NCI-H1105 treated with DMSO at 0.1 percent for 48 hours (cell line): ENCODE measurements at regions not wholly inside any gene's neighbourhood (a gene's known extent, or its start where the extent isn't known, plus 50 kb on each side); places are given as distances from the start of the nearest gene placed in this dataset.

Source experiments
- DNase-seq: peaks from one replicate; lab custom pipeline; 2025; lab: John Stamatoyannopoulos, UW

DNA sequence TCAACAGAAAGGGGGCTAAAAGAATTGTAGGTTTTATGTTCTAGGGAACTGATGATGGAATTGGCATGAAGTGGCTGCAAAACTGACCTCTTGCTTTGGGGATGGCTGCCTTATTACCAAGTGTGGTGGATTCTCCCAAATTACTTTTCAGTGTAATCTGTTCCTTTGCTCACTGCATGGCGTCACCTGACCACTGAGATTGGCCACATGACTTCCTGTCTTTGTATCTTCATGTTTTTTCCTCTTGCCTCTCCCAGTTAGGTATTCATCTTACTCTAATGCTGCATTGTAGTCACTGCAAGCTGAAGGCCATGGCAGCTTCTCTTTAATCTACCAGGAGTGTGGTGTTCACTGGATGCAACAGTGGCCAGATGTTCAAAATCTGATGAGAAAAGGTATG is 257.7 kb upstream of the TNP1 start:
- DNase-seq: no peak

- no peak for DNase-seq
Observed at GRCh38 chr2:217116610-217117009, 256.7 kb upstream of the TNP1 start.

- no peak for DNase-seq
Observed at GRCh38 chr2:217114117-217114516, 254.3 kb upstream of the TNP1 start.

- DNase-seq: no peak
Observed at GRCh38 chr2:217113491-217113890, 253.6 kb upstream of the TNP1 start.

GRCh38 chr2:217110550-217110949 is 250.7 kb upstream of the TNP1 start:
- no peak for DNase-seq

- DNase-seq: no peak
Observed at GRCh38 chr2:217108575-217109027, 248.7 kb upstream of the TNP1 start.

GRCh38 chr2:217108086-217108485 is 248.2 kb upstream of the TNP1 start:
- no peak for DNase-seq

GRCh38 chr2:217107480-217107879 is 247.6 kb upstream of the TNP1 start:
- DNase-seq: no peak

DNA sequence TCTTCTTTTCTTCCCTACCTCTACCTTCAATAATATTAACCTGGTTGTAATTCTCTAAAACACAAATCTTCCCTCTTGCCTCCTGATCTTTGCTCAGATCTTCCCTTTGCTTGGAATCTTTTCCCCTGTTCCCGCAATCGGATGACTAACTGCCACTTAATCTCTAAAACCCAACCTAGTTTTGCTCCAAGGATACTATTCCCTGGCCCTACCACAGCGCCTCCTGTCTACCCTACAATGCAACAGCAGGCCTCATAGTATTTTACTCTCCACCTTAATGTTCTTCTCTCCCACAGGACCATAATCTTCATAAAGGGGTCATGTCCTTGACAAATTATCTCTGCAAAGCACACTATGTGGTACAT is 246.8 kb upstream of the TNP1 start:
- no peak for DNase-seq

DNA sequence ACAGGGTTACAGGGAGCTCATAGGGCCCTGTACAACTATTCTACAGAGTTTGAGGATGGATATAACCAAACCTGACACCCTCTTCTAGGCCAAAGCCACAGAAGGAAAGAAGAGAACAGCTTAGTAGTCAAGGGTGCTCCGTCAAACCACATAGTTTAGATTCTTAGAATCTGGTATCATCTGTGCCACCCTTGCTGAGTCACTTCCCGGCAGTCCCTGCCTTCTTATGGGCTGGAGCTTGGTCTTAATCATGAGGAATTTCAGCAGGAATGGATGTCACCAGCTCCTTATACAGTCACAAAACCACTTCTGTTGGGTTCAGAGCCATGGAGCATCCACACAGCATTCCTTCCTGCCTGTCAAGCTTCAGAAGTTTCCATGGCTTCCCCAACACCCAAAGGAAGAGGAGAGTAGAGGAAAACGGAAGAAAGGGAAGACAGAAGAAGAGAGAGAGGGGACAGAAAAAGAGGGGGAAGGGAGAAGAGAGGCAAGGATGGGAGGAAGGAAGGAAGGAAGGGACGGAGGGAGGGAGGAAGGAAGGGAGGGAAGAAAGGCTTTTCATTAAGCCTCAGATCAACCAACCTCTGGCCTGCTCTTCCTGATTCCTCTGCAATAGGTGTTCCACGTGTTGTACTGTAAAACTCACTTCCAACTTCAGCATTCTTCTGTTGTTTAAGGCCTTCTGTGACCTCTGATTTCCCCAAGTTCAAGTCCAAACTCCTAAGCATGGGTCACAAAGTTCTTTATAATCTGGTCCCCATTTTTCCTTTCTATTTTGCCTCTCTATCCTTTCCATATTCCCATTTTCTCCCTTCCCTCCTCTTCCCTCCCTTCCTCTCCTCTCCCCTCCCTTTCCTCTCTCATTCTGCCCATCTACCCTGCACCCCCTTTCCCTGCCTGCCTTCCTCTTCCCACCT is 246.1 kb upstream of the TNP1 start:
- no peak for DNase-seq

DNA sequence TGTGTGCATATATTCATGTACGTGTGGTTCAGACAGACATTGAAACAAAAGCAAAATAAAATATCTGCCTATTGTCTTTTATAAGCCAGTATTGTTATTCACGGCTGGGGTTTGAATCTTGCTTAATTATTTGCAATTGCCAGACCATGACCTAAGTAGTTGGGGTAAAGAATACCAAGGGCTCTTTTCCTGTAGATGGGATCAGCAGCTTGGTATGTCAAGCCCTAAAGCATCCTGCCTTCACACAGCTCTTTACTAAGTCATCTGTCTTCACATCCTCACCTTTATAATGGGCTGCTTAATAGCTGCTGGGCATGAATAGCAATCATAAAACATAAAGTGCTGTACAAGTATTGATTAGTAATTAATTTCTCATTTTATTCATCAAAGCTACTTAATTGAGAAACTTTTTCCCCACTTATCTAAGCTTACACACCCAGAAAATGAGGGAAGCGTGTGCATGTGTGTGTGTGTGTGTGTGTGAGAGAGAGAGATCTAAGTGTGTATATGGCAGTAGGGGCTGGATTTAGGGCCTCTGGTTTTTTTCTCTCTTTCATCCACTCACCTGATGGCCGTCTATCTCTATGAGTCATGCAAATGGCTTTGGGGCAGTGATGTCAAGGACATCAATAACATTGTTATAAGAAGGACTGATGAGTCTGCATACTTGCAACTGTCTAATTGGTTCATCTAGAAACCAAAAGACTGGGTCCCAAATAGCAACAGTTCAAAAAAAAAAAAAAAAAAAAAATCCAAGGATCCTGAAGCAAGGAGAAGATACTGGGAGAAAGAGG is 244.1 kb upstream of the TNP1 start:
- no peak for DNase-seq

GRCh38 chr2:217102956-217103355 is 243.1 kb upstream of the TNP1 start:
- no peak for DNase-seq

- DNase-seq: no peak
Observed at GRCh38 chr2:217101972-217102371, 242.1 kb upstream of the TNP1 start.

GRCh38 chr2:217099561-217099960 is 239.7 kb upstream of the TNP1 start:
- no peak for DNase-seq

- DNase-seq: no peak
Observed at GRCh38 chr2:217098435-217098834, 238.6 kb upstream of the TNP1 start.

- no peak for DNase-seq
Observed at GRCh38 chr2:217097346-217097745, 237.5 kb upstream of the TNP1 start.

DNA sequence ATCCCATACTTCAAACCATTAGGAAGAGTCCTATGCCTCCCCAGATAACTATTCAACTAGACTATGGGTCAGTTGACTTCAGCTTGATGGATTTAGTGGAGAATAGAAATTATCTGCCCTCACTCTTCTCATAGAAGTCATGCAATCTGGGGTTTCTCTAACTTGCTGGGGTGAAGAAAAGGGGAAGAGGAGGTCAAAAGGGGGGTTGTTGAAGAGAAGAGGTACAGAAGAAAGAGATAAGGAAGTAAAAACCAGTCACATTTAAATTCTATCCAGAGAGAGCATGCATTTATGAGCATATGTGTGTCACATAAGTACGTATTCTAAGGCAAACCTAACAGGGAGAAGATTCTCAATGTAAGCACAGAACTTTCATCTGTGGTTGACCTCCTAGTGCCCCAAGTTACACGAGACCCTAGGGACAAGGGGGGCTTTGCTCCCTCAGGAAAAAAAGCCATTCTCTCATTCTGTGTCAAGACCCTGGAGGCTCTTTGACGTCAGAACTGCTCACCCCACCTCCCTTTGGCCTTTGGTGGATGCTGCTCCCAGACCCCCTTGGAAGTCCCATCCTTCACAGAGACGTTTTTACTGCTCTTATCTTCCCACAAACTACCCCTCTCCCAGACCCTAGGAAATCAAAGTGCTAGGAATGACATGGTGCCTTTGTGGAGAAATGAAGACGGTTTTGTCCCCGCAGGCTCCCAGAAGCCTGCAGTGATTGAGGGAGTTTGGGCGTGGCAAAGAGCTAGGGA is 236.8 kb upstream of the TNP1 start:
- no peak for DNase-seq

- DNase-seq: no peak
Observed at GRCh38 chr2:217095511-217096205, 235.8 kb upstream of the TNP1 start.

DNA sequence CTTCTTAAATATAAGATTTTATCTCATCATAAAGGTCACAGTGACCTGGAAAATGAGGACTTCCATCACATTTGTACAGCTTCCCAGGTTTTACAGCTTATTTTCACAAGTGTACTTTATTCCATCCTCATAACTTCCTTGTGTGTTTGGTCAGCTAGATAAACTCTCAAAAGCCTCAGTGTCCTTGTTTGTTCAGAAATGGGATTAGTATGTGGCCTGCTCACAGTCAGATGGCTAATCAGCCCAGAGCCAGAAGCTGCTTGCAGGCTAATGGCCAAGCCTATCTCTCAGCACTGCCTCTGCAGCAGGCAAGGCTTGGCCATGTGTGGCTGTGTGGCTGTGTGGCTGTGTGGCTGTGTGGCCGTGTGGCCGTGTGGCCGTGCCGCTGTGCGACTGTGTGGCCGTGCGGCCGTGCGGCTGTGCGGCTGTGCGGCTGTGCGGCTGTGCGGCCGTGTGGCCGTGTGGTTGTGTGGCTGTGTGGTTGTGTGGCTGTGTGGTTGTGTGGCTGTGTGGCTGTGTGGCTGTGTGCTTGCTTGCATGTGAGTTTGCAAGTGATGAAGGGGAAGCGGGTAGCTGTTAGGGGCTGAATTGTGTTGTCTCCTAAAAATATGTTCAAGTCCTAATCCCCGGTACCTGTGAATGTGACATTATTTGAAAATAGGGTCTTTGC is 233.0 kb upstream of the TNP1 start:
- DNase-seq: no peak

DNA sequence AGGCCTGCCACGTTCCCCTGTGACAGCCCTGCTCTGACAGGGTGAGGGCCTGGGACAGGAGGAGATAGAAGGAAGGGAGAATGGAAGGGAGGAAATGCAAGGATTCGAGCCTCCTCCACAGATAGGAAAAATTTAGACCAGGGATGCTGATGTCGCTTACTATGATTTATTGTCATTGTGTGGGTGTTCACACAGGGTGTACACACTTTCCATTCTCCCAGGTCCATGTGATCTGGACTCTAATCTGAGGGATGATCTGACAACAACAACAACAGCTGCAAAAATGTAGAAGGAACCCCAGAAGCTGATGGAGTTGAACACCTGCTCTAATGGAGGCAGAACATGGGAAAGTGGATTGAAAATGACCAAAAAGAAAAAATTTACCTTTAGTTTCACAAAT is 231.7 kb upstream of the TNP1 start:
- DNase-seq: no peak

DNA sequence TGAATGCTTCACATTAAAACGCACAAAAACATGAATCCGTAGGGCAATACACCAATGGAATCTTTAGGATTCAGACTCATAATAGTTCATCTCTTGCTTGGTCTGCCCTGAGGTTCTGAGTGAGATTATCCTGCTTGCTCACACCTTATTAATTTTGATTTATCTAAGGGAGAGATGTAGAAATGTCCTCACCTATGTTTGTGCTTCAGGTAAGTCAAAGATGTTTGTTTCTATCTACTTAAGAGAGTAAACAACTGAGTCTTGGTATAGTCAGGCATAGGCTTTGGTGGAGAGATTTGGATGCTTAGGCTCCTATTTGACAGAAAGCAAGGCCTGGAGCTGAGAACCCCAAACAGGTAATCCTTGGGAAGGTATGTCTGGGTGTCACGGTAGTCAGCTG is 231.0 kb upstream of the TNP1 start:
- DNase-seq: no peak
